ENCODE measurements at regions not wholly inside any gene's neighbourhood (a gene's known extent, or its start where the extent isn't known, plus 50 kb on each side); places are given as distances from the start of the nearest gene placed in this dataset.
"Not testable (repeated sequence)": the region's sequence is repeated elsewhere in the genome, so short reads cannot be mapped to it uniquely, and the experiment has no call there.

DNA sequence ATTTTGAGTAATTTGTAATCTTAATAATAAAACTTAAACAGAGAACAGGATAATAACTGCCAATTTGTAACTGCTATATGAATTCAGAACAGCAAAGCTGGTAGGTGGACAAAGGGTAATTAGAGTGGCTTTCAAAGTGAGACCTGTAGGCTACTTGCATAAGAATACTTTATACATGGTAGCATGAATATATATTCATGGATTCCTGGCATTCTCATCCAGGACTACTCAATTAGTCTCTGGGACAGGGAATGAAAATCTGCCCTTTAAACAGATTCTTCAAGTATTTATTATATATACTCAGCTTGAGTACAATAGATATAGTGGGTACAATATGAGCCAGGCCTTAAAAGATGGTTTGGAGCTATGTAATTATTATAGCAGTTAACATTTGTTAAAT lies 419.9 kb downstream of the PIK3C3 start:
- Histone ChIP-seq H3K4me1 (ENCODE audit: control insufficient read depth in 2 of 2, insufficient read depth in 2 of 2, low read length in 2 of 2) (no peaks in the 10 kb centered on the region), H3K9me3 (ENCODE audit: control insufficient read depth in 2 of 2, low read length in 2 of 2) (no peaks in the 10 kb centered on the region), H3K27me3 (ENCODE audit: control insufficient read depth in 2 of 2, insufficient read depth in 2 of 2, low read length in 2 of 2) (no peaks in the 10 kb centered on the region), H3K4me3 (ENCODE audit: low read length in 2 of 2) (no peak overlapping the region), H3K9ac (ENCODE audit: low read depth in 1 of 2, low read length in 2 of 2) (no peak overlapping the region), H3K27ac (ENCODE audit: low read depth in 2 of 2, low read length in 2 of 2) (no peak overlapping the region), H3K36me3 (ENCODE audit: control insufficient read depth in 2 of 2, insufficient read depth in 2 of 2, low read length in 2 of 2) (no peaks in the 10 kb centered on the region)

DNA sequence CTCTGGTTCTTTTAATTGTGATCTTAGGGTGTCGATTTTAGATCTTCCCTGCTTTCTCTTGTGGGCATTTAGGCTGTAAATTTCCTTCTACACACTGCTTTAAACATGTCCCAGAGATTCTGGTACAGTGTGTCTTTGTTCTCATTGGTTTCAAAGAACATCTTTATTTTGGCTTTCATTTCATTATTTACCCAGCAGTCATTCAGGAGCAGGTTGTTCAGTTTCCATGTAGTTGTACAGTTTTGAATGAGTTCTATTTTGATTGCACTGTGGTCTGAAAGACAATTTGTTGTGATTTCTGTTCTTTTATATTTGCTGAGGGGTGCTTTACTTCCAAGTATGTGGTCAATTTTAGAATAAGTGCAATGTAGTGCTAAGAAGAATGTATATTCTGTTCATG lies 423.8 kb downstream of the PIK3C3 start:
- not testable (repeated sequence) for H3K4me3 ChIP-seq (ENCODE audit: low read length in 2 of 2); H3K9me3 ChIP-seq (ENCODE audit: control insufficient read depth in 2 of 2, low read length in 2 of 2); H3K27ac ChIP-seq (ENCODE audit: low read depth in 2 of 2, low read length in 2 of 2); H3K27me3 ChIP-seq (ENCODE audit: control insufficient read depth in 2 of 2, insufficient read depth in 2 of 2, low read length in 2 of 2); H3K4me1 ChIP-seq (ENCODE audit: control insufficient read depth in 2 of 2, insufficient read depth in 2 of 2, low read length in 2 of 2); H3K36me3 ChIP-seq (ENCODE audit: control insufficient read depth in 2 of 2, insufficient read depth in 2 of 2, low read length in 2 of 2); H3K9ac ChIP-seq (ENCODE audit: low read depth in 1 of 2, low read length in 2 of 2)

DNA sequence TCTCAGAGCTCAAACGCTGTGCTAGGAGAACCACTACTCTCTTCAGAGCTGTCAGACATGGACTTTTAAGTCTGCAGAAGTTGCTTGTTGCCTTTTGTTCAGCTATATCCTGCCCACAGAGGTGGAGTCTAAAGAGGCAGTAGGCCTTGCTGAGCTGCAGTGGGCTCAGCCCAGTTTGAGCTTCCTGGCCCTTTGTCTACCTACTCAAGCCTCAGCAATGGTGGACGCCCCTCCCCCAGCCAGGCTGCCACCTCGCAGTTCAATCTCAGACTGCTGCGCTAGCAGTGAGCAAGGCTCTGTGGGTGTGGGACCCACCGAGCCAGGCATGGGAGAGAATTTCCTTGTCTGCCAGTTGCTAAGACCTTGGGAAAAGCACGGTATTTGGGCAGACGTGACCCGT lies 426.2 kb downstream of the PIK3C3 start:
- not testable (repeated sequence) for H3K27me3 ChIP-seq (ENCODE audit: control insufficient read depth in 2 of 2, insufficient read depth in 2 of 2, low read length in 2 of 2); H3K9ac ChIP-seq (ENCODE audit: low read depth in 1 of 2, low read length in 2 of 2); H3K4me3 ChIP-seq (ENCODE audit: low read length in 2 of 2); H3K4me1 ChIP-seq (ENCODE audit: control insufficient read depth in 2 of 2, insufficient read depth in 2 of 2, low read length in 2 of 2); H3K27ac ChIP-seq (ENCODE audit: low read depth in 2 of 2, low read length in 2 of 2); H3K36me3 ChIP-seq (ENCODE audit: control insufficient read depth in 2 of 2, insufficient read depth in 2 of 2, low read length in 2 of 2); H3K9me3 ChIP-seq (ENCODE audit: control insufficient read depth in 2 of 2, low read length in 2 of 2)

DNA sequence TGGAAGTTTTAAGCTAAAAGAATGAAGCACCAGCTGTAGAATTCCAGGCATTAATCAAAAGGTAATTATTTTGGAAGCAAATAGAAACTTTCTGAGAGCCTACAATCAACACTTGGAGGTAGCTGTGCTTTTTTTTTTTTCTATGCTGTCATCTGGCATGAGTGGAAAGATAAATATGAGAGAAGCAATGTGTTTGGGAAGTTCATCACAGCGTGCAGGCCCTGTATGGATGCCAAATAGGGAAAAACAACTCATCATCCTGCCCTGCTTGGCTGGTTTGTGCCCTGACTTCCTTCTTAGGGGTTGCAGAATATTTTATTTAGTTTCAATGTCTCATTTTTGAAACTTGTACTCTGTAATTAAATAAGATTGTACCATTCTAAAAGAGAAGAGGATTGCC lies 437.4 kb downstream of the PIK3C3 start:
- Histone ChIP-seq H3K27ac (ENCODE audit: low read depth in 2 of 2, low read length in 2 of 2) (no peak overlapping the region), H3K36me3 (ENCODE audit: control insufficient read depth in 2 of 2, insufficient read depth in 2 of 2, low read length in 2 of 2) (no peaks in the 10 kb centered on the region), H3K27me3 (ENCODE audit: control insufficient read depth in 2 of 2, insufficient read depth in 2 of 2, low read length in 2 of 2) (no peaks in the 10 kb centered on the region), H3K9ac (ENCODE audit: low read depth in 1 of 2, low read length in 2 of 2) (no peak overlapping the region), H3K9me3 (ENCODE audit: control insufficient read depth in 2 of 2, low read length in 2 of 2) (no peaks in the 10 kb centered on the region), H3K4me1 (ENCODE audit: control insufficient read depth in 2 of 2, insufficient read depth in 2 of 2, low read length in 2 of 2) (no peaks in the 10 kb centered on the region), H3K4me3 (ENCODE audit: low read length in 2 of 2) (no peak overlapping the region)

DNA sequence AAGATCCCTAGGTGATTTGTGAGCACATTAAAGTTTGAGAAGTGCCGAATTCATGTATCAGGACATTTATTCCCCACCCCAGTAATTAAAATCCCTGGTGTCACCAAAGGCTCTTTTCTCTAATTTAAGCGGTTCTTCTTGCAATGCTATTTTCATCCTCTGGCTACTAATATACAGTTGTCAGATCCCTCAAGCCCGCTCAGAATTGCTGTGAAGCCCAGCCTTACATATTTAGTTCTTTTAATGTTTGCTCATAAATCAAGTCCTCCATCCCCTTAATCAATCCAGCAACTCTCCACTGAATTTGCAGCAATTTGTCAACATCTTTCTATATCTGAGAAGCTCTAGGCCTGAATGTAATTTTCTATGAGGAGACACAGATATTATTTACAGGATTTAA lies 437.9 kb downstream of the PIK3C3 start:
- H3K36me3 ChIP-seq (ENCODE audit: control insufficient read depth in 2 of 2, insufficient read depth in 2 of 2, low read length in 2 of 2), result no peaks in the 10 kb centered on the region
- no peak overlapping the region for H3K9ac ChIP-seq (ENCODE audit: low read depth in 1 of 2, low read length in 2 of 2)
- no peak overlapping the region for H3K27ac ChIP-seq (ENCODE audit: low read depth in 2 of 2, low read length in 2 of 2)
- no peaks in the 10 kb centered on the region for H3K27me3 ChIP-seq (ENCODE audit: control insufficient read depth in 2 of 2, insufficient read depth in 2 of 2, low read length in 2 of 2)
- no peak overlapping the region for H3K4me3 ChIP-seq (ENCODE audit: low read length in 2 of 2)
- no peaks in the 10 kb centered on the region for H3K4me1 ChIP-seq (ENCODE audit: control insufficient read depth in 2 of 2, insufficient read depth in 2 of 2, low read length in 2 of 2)
- H3K9me3 ChIP-seq (ENCODE audit: control insufficient read depth in 2 of 2, low read length in 2 of 2), result no peaks in the 10 kb centered on the region

DNA sequence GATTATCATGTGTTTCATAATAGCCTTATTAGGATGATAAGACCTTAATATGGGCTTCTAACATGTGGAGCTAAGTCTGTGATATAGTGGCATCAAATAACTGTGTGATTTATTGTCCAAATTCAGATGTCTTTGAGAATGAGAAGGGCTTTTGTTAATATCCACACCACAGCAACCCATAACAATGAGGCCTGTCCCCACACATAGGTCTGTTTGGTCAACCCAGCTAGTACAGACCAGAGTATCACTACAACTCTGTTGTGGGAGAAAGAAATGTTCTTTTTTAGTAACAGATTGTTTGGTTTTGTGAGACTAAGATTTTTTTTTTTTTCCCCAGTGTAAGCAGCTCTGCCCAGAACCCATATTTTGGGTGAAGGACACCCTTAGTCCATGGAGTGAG lies 439.2 kb downstream of the PIK3C3 start:
- Histone ChIP-seq H3K36me3 (ENCODE audit: control insufficient read depth in 2 of 2, insufficient read depth in 2 of 2, low read length in 2 of 2) (no peaks in the 10 kb centered on the region), H3K4me3 (ENCODE audit: low read length in 2 of 2) (no peak overlapping the region), H3K27ac (ENCODE audit: low read depth in 2 of 2, low read length in 2 of 2) (no peak overlapping the region), H3K27me3 (ENCODE audit: control insufficient read depth in 2 of 2, insufficient read depth in 2 of 2, low read length in 2 of 2) (no peaks in the 10 kb centered on the region), H3K9ac (ENCODE audit: low read depth in 1 of 2, low read length in 2 of 2) (no peak overlapping the region), H3K9me3 (ENCODE audit: control insufficient read depth in 2 of 2, low read length in 2 of 2) (no peaks in the 10 kb centered on the region), H3K4me1 (ENCODE audit: control insufficient read depth in 2 of 2, insufficient read depth in 2 of 2, low read length in 2 of 2) (no peaks in the 10 kb centered on the region)

DNA sequence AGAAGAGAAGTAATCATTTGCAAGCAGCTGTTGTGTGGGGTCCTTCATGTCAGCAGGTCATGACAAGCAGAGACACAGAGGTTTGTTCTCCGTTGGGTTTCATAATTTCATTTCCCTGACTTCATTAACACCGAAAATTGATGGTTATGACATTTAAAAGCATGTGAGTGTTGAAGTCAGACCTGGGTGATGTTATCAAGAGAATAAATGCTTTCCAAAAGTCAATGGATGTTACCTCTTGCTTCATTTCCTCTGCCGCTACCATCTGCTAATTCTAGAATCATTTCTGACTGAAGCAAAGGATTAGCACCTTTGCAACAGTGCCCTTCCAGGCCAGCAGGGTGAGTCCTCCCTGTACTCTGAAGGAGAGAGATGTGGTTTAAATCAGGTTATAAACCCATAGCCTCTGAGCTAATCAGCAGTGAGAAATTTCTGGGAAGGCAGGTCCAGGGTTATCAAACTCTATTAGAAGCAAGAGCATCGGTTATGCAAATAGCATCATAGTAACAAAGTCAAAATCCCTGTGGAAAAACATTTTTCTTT lies 446.2 kb downstream of the PIK3C3 start:
- no peak overlapping the region for H3K4me3 ChIP-seq (ENCODE audit: low read length in 2 of 2)
- H3K4me1 ChIP-seq (ENCODE audit: control insufficient read depth in 2 of 2, insufficient read depth in 2 of 2, low read length in 2 of 2), result no peaks in the 10 kb centered on the region
- H3K9me3 ChIP-seq (ENCODE audit: control insufficient read depth in 2 of 2, low read length in 2 of 2), result no peaks in the 10 kb centered on the region
- H3K9ac ChIP-seq (ENCODE audit: low read depth in 1 of 2, low read length in 2 of 2), result no peak overlapping the region
- H3K27me3 ChIP-seq (ENCODE audit: control insufficient read depth in 2 of 2, insufficient read depth in 2 of 2, low read length in 2 of 2), result no peaks in the 10 kb centered on the region
- no peaks in the 10 kb centered on the region for H3K36me3 ChIP-seq (ENCODE audit: control insufficient read depth in 2 of 2, insufficient read depth in 2 of 2, low read length in 2 of 2)
- no peak overlapping the region for H3K27ac ChIP-seq (ENCODE audit: low read depth in 2 of 2, low read length in 2 of 2)

DNA sequence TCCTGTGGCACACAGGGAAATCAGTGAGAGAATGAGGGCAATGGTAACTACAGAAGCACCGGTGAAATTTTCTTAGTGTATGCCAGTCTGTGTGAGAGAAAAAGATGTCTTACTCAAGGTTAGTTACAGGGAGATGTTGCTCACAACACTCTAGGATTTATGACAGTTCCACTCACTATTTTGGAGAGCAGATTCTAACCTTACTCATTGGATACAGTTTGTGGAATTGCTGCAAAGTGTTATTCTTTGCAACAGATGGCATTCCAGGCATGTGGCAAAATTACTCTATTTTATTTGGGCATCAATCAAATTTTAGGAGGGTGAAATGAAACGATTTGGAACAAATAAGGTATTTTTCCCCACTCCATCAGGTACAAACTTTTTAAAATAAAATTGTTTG lies 449.1 kb downstream of the PIK3C3 start:
- H3K9ac ChIP-seq (ENCODE audit: low read depth in 1 of 2, low read length in 2 of 2), result no peak overlapping the region
- no peaks in the 10 kb centered on the region for H3K4me1 ChIP-seq (ENCODE audit: control insufficient read depth in 2 of 2, insufficient read depth in 2 of 2, low read length in 2 of 2)
- H3K4me3 ChIP-seq (ENCODE audit: low read length in 2 of 2), result no peak overlapping the region
- H3K9me3 ChIP-seq (ENCODE audit: control insufficient read depth in 2 of 2, low read length in 2 of 2), result peaks cover 0 to 4% of the 10 kb centered on the region in 2 donors
- no peak overlapping the region for H3K27ac ChIP-seq (ENCODE audit: low read depth in 2 of 2, low read length in 2 of 2)
- no peaks in the 10 kb centered on the region for H3K27me3 ChIP-seq (ENCODE audit: control insufficient read depth in 2 of 2, insufficient read depth in 2 of 2, low read length in 2 of 2)
- H3K36me3 ChIP-seq (ENCODE audit: control insufficient read depth in 2 of 2, insufficient read depth in 2 of 2, low read length in 2 of 2), result no peaks in the 10 kb centered on the region

DNA sequence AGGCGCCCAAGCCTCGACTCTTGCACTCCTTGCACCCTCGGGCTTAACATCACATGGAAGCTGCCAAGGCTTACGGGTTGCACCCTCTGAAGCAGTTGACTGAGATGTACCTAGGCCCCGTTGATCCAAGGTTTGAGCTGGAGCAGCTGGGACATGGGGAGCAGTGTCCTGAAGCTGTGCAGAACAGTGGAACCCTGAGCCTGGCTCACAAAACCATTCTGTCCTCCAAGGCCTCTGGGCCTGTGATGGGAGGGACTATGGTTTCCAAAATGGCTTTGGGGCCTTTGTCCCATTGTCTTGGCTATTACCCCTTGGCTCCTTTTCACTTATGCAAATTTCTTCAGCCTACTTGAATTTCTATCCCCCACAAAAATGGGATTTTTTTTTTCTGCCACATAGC lies 454.0 kb downstream of the PIK3C3 start:
- peaks cover 0 to 4% of the 10 kb centered on the region in 2 donors for H3K9me3 ChIP-seq (ENCODE audit: control insufficient read depth in 2 of 2, low read length in 2 of 2)
- no peak overlapping the region for H3K4me3 ChIP-seq (ENCODE audit: low read length in 2 of 2)
- H3K9ac ChIP-seq (ENCODE audit: low read depth in 1 of 2, low read length in 2 of 2), result no peak overlapping the region
- no peaks in the 10 kb centered on the region for H3K27me3 ChIP-seq (ENCODE audit: control insufficient read depth in 2 of 2, insufficient read depth in 2 of 2, low read length in 2 of 2)
- H3K27ac ChIP-seq (ENCODE audit: low read depth in 2 of 2, low read length in 2 of 2), result no peak overlapping the region
- no peaks in the 10 kb centered on the region for H3K4me1 ChIP-seq (ENCODE audit: control insufficient read depth in 2 of 2, insufficient read depth in 2 of 2, low read length in 2 of 2)
- H3K36me3 ChIP-seq (ENCODE audit: control insufficient read depth in 2 of 2, insufficient read depth in 2 of 2, low read length in 2 of 2), result no peaks in the 10 kb centered on the region

DNA sequence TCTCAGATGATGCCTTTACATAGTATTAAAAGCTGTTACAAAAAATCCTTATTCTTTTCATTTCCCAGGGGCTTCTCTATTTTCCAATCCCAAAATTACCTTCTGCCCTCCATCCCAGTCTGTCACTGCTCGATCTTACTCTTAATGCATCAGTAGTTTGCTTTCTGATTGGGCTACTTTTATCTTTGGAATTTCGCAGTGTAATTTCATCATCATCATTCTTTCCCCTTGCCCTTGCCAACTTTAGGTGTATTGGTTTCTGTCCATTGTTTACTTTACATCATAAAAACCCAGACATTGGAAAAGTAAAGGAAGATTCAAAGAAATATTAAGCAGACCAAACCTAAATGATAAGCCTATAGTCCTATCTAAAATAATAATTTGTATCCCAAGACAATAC lies 457.2 kb downstream of the PIK3C3 start:
- Histone ChIP-seq H3K4me3 (ENCODE audit: low read length in 2 of 2) (no peak overlapping the region), H3K4me1 (ENCODE audit: control insufficient read depth in 2 of 2, insufficient read depth in 2 of 2, low read length in 2 of 2) (no peaks in the 10 kb centered on the region), H3K36me3 (ENCODE audit: control insufficient read depth in 2 of 2, insufficient read depth in 2 of 2, low read length in 2 of 2) (no peaks in the 10 kb centered on the region), H3K9me3 (ENCODE audit: control insufficient read depth in 2 of 2, low read length in 2 of 2) (peaks cover 0 to 4% of the 10 kb centered on the region in 2 donors), H3K27ac (ENCODE audit: low read depth in 2 of 2, low read length in 2 of 2) (no peak overlapping the region), H3K9ac (ENCODE audit: low read depth in 1 of 2, low read length in 2 of 2) (no peak overlapping the region), H3K27me3 (ENCODE audit: control insufficient read depth in 2 of 2, insufficient read depth in 2 of 2, low read length in 2 of 2) (no peaks in the 10 kb centered on the region)

DNA sequence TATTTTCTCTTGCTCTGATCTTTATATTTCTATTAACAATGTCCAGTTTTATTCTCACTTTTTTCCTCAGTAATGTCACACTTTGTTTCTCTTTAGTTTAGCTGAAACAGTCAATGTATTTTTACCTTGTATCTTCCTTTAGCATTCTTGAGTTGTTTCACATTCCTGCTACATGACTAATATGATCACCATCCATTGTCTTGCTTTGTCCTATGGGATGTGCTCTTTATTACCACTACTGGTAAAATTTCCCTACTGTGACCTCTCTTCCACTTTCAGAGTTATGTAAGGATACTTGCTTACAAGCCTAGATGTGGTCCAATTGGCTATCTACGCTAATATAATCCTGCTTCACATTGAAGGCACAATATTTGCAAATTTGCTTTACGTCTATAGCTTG lies 457.9 kb downstream of the PIK3C3 start:
- H3K9me3 ChIP-seq (ENCODE audit: control insufficient read depth in 2 of 2, low read length in 2 of 2), result peaks cover 0 to 4% of the 10 kb centered on the region in 2 donors
- H3K27me3 ChIP-seq (ENCODE audit: control insufficient read depth in 2 of 2, insufficient read depth in 2 of 2, low read length in 2 of 2), result no peaks in the 10 kb centered on the region
- H3K4me1 ChIP-seq (ENCODE audit: control insufficient read depth in 2 of 2, insufficient read depth in 2 of 2, low read length in 2 of 2), result no peaks in the 10 kb centered on the region
- H3K9ac ChIP-seq (ENCODE audit: low read depth in 1 of 2, low read length in 2 of 2), result no peak overlapping the region
- H3K4me3 ChIP-seq (ENCODE audit: low read length in 2 of 2), result no peak overlapping the region
- no peaks in the 10 kb centered on the region for H3K36me3 ChIP-seq (ENCODE audit: control insufficient read depth in 2 of 2, insufficient read depth in 2 of 2, low read length in 2 of 2)
- no peak overlapping the region for H3K27ac ChIP-seq (ENCODE audit: low read depth in 2 of 2, low read length in 2 of 2)

Data from mucosa of rectum (tissue), 2 donors.